ENCODE measurements at regions not wholly inside any gene's neighbourhood (a gene's known extent, or its start where the extent isn't known, plus 50 kb on each side); places are given as distances from the start of the nearest gene placed in this dataset.

DNA sequence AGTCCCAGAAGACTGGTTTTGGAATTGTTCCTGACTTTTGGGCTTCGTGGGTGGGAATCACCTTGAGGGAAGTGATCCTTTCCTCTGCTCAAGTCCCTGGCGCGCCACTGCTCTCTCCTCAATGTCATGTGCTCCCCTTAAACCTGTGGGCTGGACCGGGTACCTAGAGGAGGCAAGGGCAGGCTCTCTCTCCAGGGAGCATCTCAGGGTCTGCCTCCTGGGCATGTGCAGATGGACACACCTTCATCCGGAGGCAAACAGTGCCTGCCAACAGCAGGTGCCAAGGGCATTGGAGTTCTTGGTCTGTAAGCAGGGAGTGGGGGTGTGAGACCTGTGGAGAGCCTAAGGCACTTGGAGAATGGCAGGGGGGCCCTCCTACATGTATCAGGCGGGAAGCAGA, 142.6 kb downstream of the INHBB start:
- ATAC-seq (no peak), DNase-seq (peak; percentile 4)
- intact Hi-C loops (cut with micrococcal nuclease): no loop called here

DNA sequence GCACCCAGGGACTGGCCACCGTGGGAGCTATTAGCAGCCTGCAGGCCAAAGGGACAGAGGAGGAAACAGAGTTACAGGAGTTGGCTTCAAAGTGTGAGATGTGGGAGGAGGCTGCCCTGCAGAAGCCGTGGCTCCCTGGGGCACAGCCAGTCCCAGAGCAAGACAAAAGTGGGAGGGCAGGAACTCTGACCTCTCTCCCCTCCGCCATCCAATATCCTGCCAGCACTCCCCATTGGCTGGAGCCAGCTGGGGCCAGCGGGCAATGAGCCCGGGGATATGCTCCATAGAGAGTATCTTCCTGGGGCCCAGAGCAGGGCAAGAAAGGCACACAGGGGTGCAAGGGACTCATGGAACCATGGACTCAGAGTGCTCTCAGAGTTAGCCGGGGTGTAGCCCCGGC, 143.1 kb downstream of the INHBB start:
- intact Hi-C loops (cut with micrococcal nuclease): no loop called here
- no peak for ATAC-seq
- peak; percentile 23 for DNase-seq

DNA sequence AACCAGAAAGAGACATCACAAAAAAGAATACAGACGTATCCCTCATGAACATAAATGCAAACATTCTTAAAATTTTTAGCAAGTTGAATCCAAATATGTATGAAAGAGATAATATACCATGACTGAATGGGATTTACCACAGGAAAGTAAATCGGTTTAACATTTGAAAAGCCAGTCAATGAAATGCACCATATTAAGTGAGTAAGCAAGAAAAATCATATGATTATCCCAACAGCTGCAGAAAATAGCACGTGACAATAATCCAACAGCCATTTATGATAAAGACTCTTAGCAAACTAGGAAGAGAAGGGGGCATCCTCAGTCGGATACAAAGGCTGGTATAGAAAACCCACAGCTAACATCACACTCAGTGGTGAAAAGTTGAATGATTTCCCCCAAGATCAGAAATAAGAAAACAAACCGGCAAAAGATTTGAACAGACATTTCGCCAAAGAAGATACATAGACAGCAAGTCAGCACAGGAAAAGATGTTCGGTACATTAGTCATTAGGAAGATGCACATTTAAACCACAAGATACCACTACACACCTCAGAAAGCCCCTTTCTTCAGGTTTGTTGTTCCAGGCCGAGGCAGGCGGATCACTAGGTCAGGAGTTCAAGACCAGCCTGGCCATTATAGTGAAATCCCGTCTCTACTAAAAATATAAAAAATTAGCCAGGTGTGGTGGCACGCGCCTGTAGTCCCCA, 144.3 kb downstream of the INHBB start:
- ATAC-seq: no peak
- intact Hi-C loops (cut with micrococcal nuclease): no loop called here
- DNase-seq: peak; percentile 1

DNA sequence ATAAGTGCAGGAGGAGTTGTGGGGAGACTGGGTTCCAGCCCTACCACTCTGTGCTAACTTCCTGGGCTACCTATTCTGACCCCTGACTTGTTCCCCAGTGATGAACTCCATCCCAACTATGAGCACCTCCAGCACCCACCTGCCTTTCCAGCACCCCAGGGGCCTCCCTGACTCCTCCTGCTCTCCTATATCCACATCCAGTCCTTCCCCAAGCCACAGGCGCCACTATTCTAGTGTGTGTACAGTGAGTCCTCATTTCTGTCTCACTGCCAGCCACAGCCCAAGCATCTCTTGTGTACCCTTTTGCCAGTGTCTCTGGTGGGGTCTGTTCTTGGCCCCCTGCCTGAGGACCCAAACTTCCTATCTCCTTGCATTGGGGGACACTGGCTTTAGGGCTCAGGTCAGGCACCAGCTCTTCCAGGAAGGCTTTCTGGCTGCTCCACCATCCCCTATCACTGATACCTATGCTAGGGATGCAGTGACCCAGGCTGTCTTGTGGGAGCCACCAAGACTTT, 145.2 kb downstream of the INHBB start:
- intact Hi-C loops (cut with micrococcal nuclease): no loop called here
- peak; percentile 1 for DNase-seq
- ATAC-seq: no peak

DNA sequence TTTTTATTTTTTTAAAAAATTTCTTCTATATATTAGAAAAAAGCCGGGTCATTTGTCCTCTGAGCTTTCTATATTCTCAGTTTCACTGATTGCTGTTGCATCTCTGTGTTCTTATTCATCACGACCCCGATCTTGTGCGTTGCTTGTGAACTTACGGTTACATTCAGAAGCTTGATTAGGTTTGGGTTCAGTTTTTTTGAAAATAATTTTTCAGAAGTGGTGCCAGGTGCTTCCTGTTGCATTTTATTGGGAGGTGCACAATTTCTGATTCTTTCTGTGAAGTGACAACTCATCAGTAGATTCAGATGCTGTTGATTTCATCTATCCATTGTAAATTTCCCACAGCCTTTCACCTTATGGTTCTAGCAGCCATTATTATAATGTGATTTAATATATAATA, 147.3 kb downstream of the INHBB start:
- no peak for DNase-seq
- no peak for ATAC-seq
- intact Hi-C loops (cut with micrococcal nuclease): no loop called here

DNA sequence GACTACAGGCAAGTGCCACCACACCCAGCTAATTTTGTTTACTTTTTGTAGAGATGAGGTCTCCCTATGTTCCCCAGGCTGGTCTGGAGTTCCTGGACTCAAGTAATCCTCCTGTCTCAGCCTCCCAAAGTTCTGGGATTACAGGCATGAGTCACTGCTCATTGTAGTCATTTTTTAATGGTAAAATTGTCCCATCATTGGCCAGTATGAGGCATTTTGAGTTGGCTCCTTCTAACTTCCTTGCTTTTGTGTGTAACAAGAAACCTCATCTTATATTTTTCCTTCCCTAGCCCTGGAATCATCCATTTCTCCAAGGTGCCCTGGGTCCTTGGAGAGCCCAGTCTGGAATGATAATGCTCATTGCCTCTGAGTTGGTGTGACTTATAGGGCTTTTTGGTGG, 148.5 kb downstream of the INHBB start:
- ATAC-seq (no peak), DNase-seq (no peak)
- intact Hi-C loops (cut with micrococcal nuclease): no loop called here

DNA sequence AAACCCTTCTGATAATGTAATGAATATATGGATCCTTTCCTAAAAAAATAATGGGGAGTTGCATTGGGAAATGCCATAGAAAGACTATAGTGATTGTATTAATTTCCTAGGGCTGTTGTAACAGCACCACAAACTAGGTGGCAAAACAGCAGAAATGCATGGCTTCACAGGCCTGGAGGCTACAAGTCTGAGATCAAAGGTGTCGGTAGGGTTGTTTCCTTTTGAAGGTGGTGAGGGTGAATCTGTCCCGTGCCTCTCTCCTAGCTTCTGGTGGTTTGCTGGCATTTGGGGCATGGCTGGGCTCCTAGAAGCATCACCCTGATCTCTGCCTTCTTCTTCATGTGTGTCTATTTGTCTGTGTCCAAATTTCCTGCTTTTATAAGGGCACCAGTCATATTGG, 149.7 kb downstream of the INHBB start:
- ATAC-seq: no peak
- intact Hi-C loops (cut with micrococcal nuclease): no loop called here

DNA sequence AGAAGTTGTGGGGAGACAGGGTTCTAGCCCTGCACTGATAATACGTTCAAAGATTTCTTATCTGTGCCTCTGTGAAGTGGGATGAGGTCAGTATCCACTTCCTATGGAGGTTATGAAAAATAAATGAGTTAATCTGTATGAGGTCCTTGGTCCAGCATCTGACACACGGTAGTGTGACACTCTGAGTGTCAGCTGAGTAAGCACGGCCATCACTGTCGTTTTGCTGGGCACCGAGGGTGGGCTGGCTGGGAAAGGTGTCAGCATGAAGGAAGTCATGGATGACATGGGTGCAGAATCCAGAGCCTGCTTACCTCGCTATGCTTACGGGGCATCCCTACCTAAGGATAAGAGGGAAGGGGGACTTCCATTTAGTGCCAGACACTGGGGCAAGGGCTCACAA, 150.3 kb downstream of the INHBB start:
- ATAC-seq: no peak
- no peak for DNase-seq
- intact Hi-C loops (cut with micrococcal nuclease): no loop called here

More for the DNA sequence above, 149.7 kb downstream of the INHBB start:
- DNase-seq: no peak

DNA sequence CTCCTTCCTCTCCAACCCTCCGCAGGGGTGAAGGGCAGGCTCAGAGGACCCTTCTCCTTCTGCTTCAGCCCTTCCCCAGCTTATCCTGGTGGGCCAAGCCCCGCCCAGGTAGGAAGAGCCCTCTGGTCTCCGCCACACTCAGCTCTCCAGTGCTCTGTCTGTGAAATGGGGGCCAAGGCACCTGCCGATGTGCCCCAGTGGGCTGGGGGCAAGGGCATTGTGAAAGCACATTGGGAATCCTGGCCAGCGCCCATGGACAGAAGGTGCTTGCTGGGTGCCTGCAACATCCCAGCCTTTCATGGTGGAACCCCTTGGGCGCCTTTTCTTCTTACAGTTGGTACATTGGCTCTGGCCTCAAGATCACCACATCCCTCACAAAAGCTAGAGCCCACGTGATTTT, 150.8 kb downstream of the INHBB start:
- DNase-seq (no peak), ATAC-seq (no peak)
- intact Hi-C loops (cut with micrococcal nuclease): no loop called here

DNA sequence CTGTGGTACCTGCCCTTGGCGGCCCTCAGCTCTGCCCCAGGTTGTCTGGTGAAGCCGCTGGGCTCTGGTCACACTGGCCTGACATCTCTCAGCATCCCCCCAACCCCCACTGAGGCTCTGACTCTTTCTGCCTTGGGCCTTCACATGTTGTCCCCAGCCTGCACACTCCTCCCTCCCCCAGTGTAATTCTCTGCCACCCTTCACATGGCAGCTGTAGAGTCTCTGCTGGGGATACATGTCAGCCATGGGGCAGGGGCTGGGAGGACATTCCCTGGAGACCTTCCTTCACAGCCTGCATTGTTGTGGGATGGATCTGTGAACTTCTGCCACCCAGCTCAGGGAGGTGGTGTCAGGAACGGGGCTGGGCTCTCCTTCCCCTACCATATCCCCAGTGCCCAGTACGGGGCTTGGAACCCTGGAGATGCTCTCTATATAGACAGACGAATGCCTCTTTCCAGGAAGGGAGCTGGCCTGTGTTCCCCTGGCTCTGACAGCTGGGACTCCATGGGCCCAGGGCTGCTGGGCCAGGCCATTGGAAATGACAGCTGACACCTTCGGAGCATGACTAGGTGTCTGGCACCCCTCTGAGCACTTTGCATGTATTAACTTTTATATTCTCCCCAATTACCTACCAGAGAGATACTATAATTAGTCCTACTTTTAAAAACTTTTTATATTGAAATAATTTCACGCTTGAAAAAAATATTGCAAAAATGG, 151.5 kb downstream of the INHBB start:
- intact Hi-C loops (cut with micrococcal nuclease): no loop called here
- peak; percentile 57 for ATAC-seq
- no peak for DNase-seq

DNA sequence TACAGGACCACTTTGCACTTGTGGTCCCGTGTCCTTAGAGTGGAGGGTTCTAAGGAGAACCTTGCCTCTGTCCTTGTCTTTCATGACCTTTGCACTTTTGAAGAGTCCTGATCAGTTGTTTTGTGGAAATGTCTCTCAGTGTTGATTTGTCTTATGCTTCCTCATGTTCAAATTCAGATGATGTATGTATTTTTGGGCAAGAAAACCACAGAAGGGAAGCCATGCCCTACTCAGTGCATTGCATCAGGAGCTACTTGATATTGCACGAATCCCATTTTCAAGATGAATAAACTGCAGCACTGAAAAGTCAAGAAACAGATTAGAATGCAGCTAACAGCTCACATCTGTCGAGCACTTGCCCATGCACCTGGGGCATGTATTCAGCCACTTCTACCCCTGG, 152.2 kb downstream of the INHBB start:
- ATAC-seq: no peak
- intact Hi-C loops (cut with micrococcal nuclease): no loop called here
- DNase-seq: no peak

DNA sequence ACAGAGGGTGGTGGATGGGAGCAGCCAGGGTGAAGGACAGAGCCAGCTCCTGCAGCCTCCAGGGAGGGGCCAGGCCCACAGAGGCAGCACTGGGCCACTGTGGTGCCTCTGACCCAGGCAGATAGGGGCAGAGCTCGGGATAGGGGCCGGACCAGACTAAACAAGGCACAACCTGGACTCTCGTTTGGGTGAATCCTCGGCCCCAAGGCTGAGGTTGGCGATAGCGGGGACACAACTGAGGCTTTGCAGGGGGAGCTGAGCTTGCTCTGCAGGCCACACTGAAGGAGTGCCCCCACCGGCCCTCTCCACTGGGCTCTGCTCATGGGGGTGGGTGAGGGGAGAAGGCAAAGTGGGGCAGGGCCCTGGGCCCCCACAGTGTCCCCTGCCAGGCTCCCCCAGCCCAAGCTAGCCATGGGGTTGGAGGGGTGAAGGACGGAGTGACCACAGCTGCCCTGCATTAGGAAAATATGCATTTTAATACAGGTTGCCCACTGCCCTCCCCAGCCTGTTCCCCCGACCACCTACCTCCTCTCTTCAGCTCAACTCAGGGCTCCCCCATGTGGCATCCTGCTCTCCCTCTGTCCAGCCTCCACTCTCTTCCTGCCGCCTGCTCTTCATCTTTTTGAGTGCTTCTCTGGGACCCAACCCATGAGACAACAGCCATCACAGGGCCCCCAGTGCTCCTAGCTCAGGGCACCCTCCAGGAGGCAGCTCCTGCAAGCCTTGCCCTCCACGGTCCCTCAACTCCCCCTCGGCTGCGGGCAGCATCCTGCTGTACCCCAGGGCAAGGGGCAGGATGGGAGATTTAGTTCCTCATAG, 152.8 kb downstream of the INHBB start:
- DNase-seq (no peak), ATAC-seq (no peak)
- intact Hi-C loops (cut with micrococcal nuclease): no loop called here

DNA sequence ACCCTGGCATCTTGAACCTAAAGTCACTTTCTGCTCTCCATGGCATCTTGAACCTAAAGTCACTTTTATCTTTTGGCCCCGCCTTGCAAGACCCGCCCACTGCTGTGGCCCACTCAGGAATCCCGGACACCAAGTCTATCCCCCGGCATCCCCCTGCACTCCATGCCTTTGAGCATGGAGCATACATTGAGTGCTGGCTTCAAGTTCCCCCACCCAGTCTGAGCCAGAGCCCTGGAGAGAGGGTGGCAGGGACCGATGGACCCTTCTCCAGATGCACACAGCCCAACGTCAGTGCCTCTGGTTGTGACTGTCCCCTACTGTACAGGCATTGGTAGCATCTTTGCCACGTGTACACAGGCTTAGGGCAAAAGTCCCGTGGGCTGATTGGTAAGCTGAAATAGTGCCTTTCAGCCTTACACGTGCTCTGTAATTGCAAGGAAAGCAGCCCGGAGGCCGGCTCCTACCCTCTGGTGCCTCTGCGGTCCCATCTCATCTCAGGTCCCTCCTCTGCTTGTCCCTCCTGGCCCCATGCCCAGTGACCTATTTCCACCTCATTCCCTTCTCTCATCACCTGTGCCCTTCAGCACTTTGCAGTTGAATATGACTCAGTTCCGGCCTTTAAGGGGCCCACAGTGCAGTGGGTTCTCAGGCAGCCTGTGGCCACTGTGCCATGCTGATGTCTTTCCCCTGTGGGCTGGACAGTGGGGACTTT, 154.0 kb downstream of the INHBB start:
- intact Hi-C loops (cut with micrococcal nuclease): no loop called here
- ATAC-seq (no peak), DNase-seq (peak; percentile 49)

DNA sequence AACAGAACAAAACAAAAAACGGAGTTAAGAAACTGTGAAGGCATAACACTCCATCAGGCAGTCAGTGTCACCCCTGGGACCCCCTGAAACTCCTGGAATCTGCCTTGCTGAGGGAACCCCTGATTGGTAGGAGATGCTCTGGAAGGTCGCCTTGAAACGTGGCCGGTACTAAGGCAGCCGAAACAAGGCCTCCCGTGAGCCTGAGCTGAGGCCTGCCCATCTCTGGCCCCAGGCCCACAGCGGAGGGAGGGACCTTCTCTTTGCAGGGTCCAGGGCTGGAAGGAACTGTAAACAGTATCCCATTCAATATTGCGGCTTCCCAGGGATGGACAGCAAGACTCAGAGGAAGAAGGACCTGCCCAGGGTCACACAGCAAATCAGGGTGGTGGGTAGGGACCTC, 155.7 kb downstream of the INHBB start:
- intact Hi-C loops (cut with micrococcal nuclease): no loop called here
- ATAC-seq: no peak
- no peak for DNase-seq

DNA sequence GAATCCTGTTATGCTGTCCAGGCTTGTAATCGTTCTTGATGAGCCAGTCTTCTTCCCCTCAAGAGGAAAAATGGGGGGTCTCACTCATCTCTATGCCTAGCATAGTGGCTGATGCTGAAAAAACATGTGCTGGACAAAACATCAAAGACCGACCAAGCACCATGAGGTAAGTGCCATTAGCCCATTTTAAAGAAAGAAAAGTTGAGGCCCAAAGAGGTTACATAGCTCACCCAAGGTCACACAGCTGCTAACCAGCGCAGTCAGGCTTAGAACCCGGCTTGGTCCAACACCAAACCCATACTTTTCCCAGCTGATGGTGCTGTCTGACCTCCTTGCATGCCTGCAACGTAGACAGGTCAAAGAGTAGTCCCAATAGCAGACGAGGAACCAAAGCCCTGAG, 156.4 kb downstream of the INHBB start:
- intact Hi-C loops (cut with micrococcal nuclease): no loop called here
- DNase-seq (no peak), ATAC-seq (no peak)

DNA sequence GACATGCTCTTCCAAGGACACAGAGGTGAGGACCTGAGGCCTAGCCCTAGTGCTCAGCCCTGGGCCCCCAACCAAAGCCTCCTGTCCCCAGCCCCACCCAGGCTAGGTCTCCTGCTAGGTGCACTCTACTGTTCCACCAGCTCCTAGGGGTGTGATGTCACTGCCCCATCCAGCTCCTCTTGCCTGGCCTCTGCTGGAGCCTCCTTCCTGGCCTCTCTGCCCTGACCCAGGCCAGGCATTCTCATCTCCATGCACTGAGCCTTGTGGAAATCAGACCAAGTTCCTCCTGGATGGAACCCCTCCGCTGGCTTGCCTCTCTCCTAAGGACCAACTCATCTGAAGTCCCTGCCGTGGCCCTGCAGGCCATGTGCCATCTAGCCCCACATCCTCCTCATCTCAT, 156.8 kb downstream of the INHBB start:
- intact Hi-C loops (cut with micrococcal nuclease): no loop called here
- DNase-seq (no peak), ATAC-seq (no peak)

DNA sequence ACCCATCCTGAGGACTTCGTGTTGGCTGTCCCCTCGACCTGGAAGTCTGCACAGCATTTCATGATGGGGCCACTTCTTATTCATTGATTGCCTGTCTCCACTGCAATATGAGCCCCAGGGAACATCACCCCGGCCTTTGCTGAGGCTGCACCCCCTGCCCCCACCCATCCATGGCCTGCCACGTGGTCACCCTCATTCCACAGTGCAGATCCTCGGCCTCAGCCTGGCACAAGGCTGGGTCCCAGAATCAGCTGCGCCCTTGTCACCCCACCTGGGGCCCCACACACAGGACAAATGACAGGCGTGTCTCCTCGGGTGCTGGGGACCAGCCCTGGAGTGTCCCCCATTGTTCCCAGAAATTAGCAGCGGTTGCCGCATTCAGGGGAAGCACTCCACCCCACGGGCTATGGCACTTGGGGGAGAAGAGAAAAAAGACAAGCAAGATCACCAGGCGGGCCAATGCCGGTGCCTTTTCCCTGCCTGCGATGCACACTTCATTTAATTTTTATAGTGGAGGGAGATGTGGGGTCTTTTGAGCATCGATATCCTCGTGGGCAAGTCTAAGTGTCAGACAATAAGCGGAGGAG, 157.4 kb downstream of the INHBB start:
- no peak for ATAC-seq
- intact Hi-C loops (cut with micrococcal nuclease): no loop called here
- no peak for DNase-seq

DNA sequence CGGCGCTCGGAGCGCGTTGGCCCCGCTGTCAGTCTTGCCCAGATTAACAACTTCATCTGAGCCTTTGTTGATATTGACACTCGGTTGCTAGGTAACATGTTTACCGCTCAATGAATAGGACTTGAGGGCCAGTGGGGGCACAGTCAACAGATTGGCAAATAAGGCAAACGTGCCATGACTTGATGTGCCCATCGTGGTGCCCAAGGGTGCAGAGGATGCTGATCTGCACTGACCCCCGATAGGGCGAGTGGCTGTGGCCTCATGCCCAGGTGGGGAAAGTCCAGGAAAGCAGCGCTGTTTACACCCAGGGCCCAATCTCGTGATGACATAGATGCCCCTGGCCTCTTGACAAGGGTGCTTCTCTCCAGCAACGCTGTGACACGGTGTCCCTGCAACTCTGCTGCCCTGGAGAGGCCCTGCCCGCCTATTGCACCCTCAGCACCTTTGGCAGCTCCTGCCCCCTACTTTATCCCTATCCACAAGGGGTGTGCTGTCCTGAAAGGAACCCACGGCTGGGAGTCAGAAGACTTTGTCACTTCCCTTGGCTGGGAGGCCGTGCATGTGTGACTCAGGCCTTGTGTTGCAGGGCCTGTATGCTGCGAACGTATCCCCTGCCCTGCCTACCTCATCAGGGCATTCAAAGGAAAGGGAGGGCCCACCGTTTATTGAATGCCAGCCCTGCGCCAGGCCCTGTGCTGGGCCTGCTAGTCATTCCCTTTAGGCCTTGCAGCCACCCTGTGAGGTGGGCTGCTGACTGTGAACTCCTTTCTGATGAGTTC, 158.0 kb downstream of the INHBB start:
- ATAC-seq: peak; percentile 96
- peak; percentile 83 for DNase-seq
- intact Hi-C loops (cut with micrococcal nuclease): no loop called here
